Large intestine (tissue), 3 donors: ENCODE measurements at regions not wholly inside any gene's neighbourhood (a gene's known extent, or its start where the extent isn't known, plus 50 kb on each side); places are given as distances from the start of the nearest gene placed in this dataset.
"Not testable (repeated sequence)": the region's sequence is repeated elsewhere in the genome, so short reads cannot be mapped to it uniquely, and the experiment has no call there.

Source experiments
- DNase-seq, 2 donors: peaks; one replicate each; pipeline versions ENCODE4 v3.0.0 to v3.0.0-alpha.2; 2013
- H3K27ac ChIP-seq: one replicate; pipeline ENCODE4 v1.5.1; 2013; ENCODE audit warnings: low read length
- H3K27me3 ChIP-seq: 2 replicates; pipeline ENCODE4 v1.6.1; 2013; ENCODE audit warnings: low read length; ENCODE audit not compliant: control insufficient read depth, insufficient read depth
- H3K36me3 ChIP-seq: 2 replicates; pipeline ENCODE4 v1.6.1; 2013; ENCODE audit warnings: low read length; ENCODE audit not compliant: control insufficient read depth, insufficient read depth
- H3K4me1 ChIP-seq: one replicate; pipeline ENCODE4 v1.6.1; 2013; ENCODE audit warnings: low read length; ENCODE audit not compliant: control insufficient read depth, insufficient read depth
- H3K4me3 ChIP-seq: one replicate; pipeline ENCODE4 v1.5.1; 2013; ENCODE audit warnings: low read length
- H3K9me3 ChIP-seq: one replicate; pipeline ENCODE4 v1.6.1; 2013; ENCODE audit warnings: mild to moderate bottlenecking, low read depth, low read length, moderate library complexity; ENCODE audit not compliant: control insufficient read depth
- WGBS: methylation state at CpG from one replicate; pipeline ENCODE4 v1.1.5; 2013; ENCODE audit warnings: low lambda C conversion rate; ENCODE audit not compliant: insufficient coverage; 5-methylcytosine and 5-hydroxymethylcytosine counted together

DNA sequence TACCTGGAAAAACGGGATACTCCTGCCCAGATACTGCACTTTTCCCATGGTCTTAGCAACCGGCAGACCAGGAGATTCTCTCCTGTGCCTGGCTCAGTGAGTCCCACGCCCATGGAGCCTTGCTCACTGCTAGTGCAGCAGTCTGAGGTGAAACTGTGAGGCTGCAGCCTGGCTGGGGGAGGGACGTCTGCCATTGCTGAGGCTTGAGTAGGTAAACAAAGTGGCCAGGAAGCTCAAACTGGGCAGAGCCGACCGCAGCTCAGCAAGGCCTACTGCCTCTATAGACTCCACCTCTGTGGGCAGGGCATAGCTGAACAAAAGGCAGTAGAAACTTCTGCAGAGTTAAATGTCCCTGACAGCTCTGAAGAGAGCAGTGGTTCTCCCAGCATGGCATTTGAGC, 69.9 kb upstream of the XAGE2 start:
- WGBS: no CpG with 5 or more reads among the region's 6 CpGs

DNA sequence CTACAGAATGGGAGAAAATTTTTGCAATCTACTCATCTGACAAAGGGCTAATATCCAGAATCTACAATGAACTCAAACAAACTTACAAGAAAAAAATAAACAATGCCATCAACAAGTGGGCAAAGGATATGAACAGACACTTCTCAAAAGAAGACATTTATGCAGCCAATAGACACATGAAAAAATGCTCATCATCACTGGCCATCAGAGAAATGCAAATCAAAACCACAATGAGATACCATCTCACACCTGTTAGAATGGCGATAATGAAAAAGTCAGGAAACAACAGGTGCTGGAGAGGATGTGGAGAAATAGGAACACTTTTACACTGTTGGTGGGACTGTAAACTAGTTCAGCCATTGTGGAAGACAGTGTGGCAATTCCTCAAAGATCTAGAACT, 60.3 kb upstream of the XAGE2 start:
- no CpG with 5 or more reads among the region's 1 CpG for WGBS
- not testable (repeated sequence) for H3K4me3 ChIP-seq, H3K9me3 ChIP-seq, H3K4me1 ChIP-seq, H3K27ac ChIP-seq, DNase-seq, H3K27me3 ChIP-seq, H3K36me3 ChIP-seq

More for the DNA sequence above, 69.9 kb upstream of the XAGE2 start:
- not testable (repeated sequence) for H3K9me3 ChIP-seq, H3K27me3 ChIP-seq, H3K4me1 ChIP-seq, DNase-seq, H3K27ac ChIP-seq, H3K36me3 ChIP-seq, H3K4me3 ChIP-seq
